H1 (cell line): ENCODE measurements at regions not wholly inside any gene's neighbourhood (a gene's known extent, or its start where the extent isn't known, plus 50 kb on each side); places are given as distances from the start of the nearest gene placed in this dataset.

Source experiments
- CTCF ChIA-PET: fragments of 300-600 bp; sonication (Branson Sonifier 250); formaldehyde crosslinking; loops from one replicate; lab custom pipeline; 2021; ENCODE audit not compliant: partially characterized antibody; lab: Charles Lee
- POLR2A ChIA-PET: fragments of 300-600 bp; sonication (Branson Sonifier 250); formaldehyde crosslinking; loops from one replicate; lab custom pipeline; 2021; ENCODE audit warnings: inconsistent platforms; ENCODE audit not compliant: partially characterized antibody; lab: Charles Lee
- DNase-seq, 2 experiments: peaks; one replicate each; pipeline versions ENCODE4 v3.0.0 to v3.0.0-alpha.2; 2010 to 2022; ENCODE audit warnings: low spot score in 2 of 2, low read depth in 1 of 2, mixed read lengths in 1 of 2
- FAIRE-seq: peaks from 2 replicates; lab custom pipeline; 2011; peaks lifted over from hg19 to GRCh38; lab: Jason Lieb, UNC
- H2AFZ ChIP-seq: 2 replicates; pipeline ENCODE4 v1.8.1; 2012; ENCODE audit warnings: low read length, inconsistent platforms
- H2AK5ac ChIP-seq: 2 replicates; pipeline ENCODE4 v1.6.1; 2013; ENCODE audit warnings: low read depth, low read length
- H2BK120ac ChIP-seq: replicated peaks from 2 replicates; pipeline ENCODE3; 2013; ENCODE audit warnings: low read depth, low read length, inconsistent platforms
- H2BK12ac ChIP-seq: 2 replicates; pipeline ENCODE4 v1.6.1; 2013; ENCODE audit warnings: low read depth, low read length
- H2BK15ac ChIP-seq: 2 replicates; pipeline ENCODE4 v1.6.1; 2013; ENCODE audit warnings: low read length
- H2BK20ac ChIP-seq: 2 replicates; pipeline ENCODE4 v1.6.1; 2013; ENCODE audit warnings: low read length
- H2BK5ac ChIP-seq: 2 replicates; pipeline ENCODE4 v1.6.1; 2013; ENCODE audit warnings: low read depth, low read length
- H3K14ac ChIP-seq: 2 replicates; pipeline ENCODE4 v1.6.1; 2013; ENCODE audit warnings: inconsistent platforms; ENCODE audit not compliant: insufficient read length
- H3K18ac ChIP-seq: 2 replicates; pipeline ENCODE4 v1.6.1; 2013; ENCODE audit warnings: low read length; ENCODE audit errors: extremely low read depth
- H3K23ac ChIP-seq: 2 replicates; pipeline ENCODE4 v1.6.1; 2013; ENCODE audit warnings: inconsistent platforms; ENCODE audit not compliant: insufficient read length
- H3K23me2 ChIP-seq: 2 replicates; pipeline ENCODE4 v1.6.1; 2013; ENCODE audit warnings: low read depth, low read length
- H3K27ac ChIP-seq: 2 replicates; pipeline ENCODE4 v1.6.1; 2011; ENCODE audit warnings: low read depth, low read length, inconsistent platforms
- H3K27me3 ChIP-seq, 4 experiments: replicated peaks in 1 of 4; 1 replicate in 1 of 4; 2 replicates in 3 of 4; pipeline versions ENCODE4 v1.6.1 to v1.8.1; 2011 to 2013; ENCODE audit warnings: low read length in 3 of 4, mild to moderate bottlenecking in 3 of 4, inconsistent platforms in 2 of 4, mixed read lengths in 2 of 4, moderate library complexity in 1 of 4; ENCODE audit not compliant: control insufficient read depth in 3 of 4, insufficient read depth in 3 of 4; ENCODE audit errors: extremely low read depth in 1 of 4
- H3K36me3 ChIP-seq, 4 experiments: 2 replicates each; pipeline versions ENCODE4 v1.6.1 to v1.8.1; 2011 to 2013; ENCODE audit warnings: mild to moderate bottlenecking in 4 of 4, low read length in 3 of 4, moderate library complexity in 2 of 4, control low read depth in 1 of 4, inconsistent platforms in 1 of 4; ENCODE audit not compliant: insufficient read depth in 4 of 4, control insufficient read depth in 2 of 4
- H3K4ac ChIP-seq: replicated peaks from 2 replicates; pipeline ENCODE3; 2013; ENCODE audit warnings: low read length, low read depth, mixed read lengths, inconsistent platforms; ENCODE audit not compliant: insufficient read length
- H3K4me1 ChIP-seq, 4 experiments: replicated peaks in 1 of 4; 1 replicate in 1 of 4; 2 replicates in 3 of 4; pipeline versions ENCODE4 v1.6.1 to v1.8.1; 2011 to 2013; ENCODE audit warnings: low read length in 3 of 4, inconsistent platforms in 2 of 4, mixed read lengths in 1 of 4; ENCODE audit not compliant: insufficient read depth in 4 of 4, control insufficient read depth in 3 of 4
- H3K4me2 ChIP-seq, 2 experiments: 2 replicates each; pipeline versions ENCODE4 v1.6.1 to v1.8.1; 2011 to 2013; ENCODE audit warnings: low read depth in 2 of 2, low read length in 2 of 2, control low read depth in 1 of 2, inconsistent platforms in 1 of 2, mild to moderate bottlenecking in 1 of 2; ENCODE audit not compliant: insufficient read depth in 1 of 2
- H3K4me3 ChIP-seq, 4 experiments: fragments of 200-600, 300-600 bp in 1 of 4; sonication (generic), shearing (Covaris generic), sonication (Bioruptor Twin) in 1 of 4; 2 replicates each; pipeline versions ENCODE4 v1.5.1 to v1.8.1; 2011 to 2016; ENCODE audit warnings: low read length in 4 of 4, low read depth in 3 of 4, control low read depth in 2 of 4, inconsistent platforms in 2 of 4, mild to moderate bottlenecking in 2 of 4, mixed read lengths in 1 of 4, moderate library complexity in 1 of 4; ENCODE audit not compliant: insufficient read depth in 2 of 4; ENCODE audit errors: extremely low read depth in 1 of 4
- H3K56ac ChIP-seq: replicated peaks from 2 replicates; pipeline ENCODE3; 2013; ENCODE audit warnings: low read depth, mild to moderate bottlenecking, mixed read lengths, low read length, inconsistent platforms; ENCODE audit not compliant: insufficient read length
- H3K79me1 ChIP-seq: 2 replicates; pipeline ENCODE4 v1.6.1; 2013; ENCODE audit warnings: low read depth, low read length, control low read depth
- H3K79me2 ChIP-seq, 2 experiments: 2 replicates each; pipeline versions ENCODE4 v1.6.1 to v1.8.1; 2012 to 2013; ENCODE audit warnings: low read length in 2 of 2, mild to moderate bottlenecking in 2 of 2, inconsistent platforms in 1 of 2; ENCODE audit not compliant: insufficient read depth in 2 of 2, control insufficient read depth in 1 of 2
- H3K9ac ChIP-seq, 4 experiments: replicated peaks in 1 of 4; 1 replicate in 1 of 4; 2 replicates in 3 of 4; pipeline versions ENCODE4 v1.6.1 to v1.8.1; 2011 to 2013; ENCODE audit warnings: low read depth in 3 of 4, low read length in 3 of 4, control low read depth in 2 of 4, mild to moderate bottlenecking in 2 of 4, moderate library complexity in 2 of 4, inconsistent platforms in 1 of 4; ENCODE audit errors: extremely low read depth in 1 of 4
- H3K9me3 ChIP-seq, 2 experiments: 2 replicates each; pipeline versions ENCODE4 v1.6.1 to v1.8.1; 2012 to 2013; ENCODE audit warnings: mild to moderate bottlenecking in 2 of 2, moderate library complexity in 2 of 2, control low read depth in 1 of 2, inconsistent platforms in 1 of 2, low read depth in 1 of 2, low read length in 1 of 2, mixed read lengths in 1 of 2; ENCODE audit not compliant: insufficient read depth in 2 of 2
- H4K20me1 ChIP-seq, 2 experiments: replicated peaks in 1 of 2; 2 replicates each; pipeline versions ENCODE3 to v1.8.1; 2011 to 2013; ENCODE audit warnings: inconsistent platforms in 2 of 2, low read length in 2 of 2, mild to moderate bottlenecking in 1 of 2; ENCODE audit not compliant: insufficient read depth in 2 of 2, control insufficient read depth in 1 of 2
- H4K5ac ChIP-seq: 2 replicates; pipeline ENCODE4 v1.6.1; 2013; ENCODE audit warnings: low read length, low read depth, mixed read lengths, inconsistent platforms; ENCODE audit not compliant: insufficient read length
- H4K8ac ChIP-seq: 2 replicates; pipeline ENCODE4 v1.8.0; 2013; ENCODE audit warnings: mild to moderate bottlenecking, moderate library complexity, low read length, inconsistent platforms; ENCODE audit not compliant: insufficient read depth; ENCODE audit errors: extremely low read depth
- H4K91ac ChIP-seq: replicated peaks from 2 replicates; pipeline ENCODE3; 2013; ENCODE audit warnings: low read length, mixed read lengths, inconsistent platforms; ENCODE audit not compliant: insufficient read length
- BACH1 ChIP-seq: IDR thresholded peaks from 2 replicates; pipeline ENCODE4 v1.6.1; 2012; ENCODE audit warnings: low read length, improper control_type of control experiment
- CBX8 ChIP-seq: fragments of 300-800, 300-1000 bp; sonication (generic); IDR thresholded peaks from 2 replicates; pipeline ENCODE4 v1.7.1; 2016; ENCODE audit warnings: low read depth, low read length, borderline replicate concordance
- CEBPB ChIP-seq: IDR thresholded peaks from 2 replicates; pipeline ENCODE4 v1.6.1; 2012; ENCODE audit warnings: low read depth, low read length
- CTBP2 ChIP-seq: IDR thresholded peaks from 2 replicates; pipeline ENCODE4 v1.7.0; 2011; ENCODE audit warnings: borderline replicate concordance, mild to moderate bottlenecking, moderate library complexity, mixed read lengths, low read length; ENCODE audit not compliant: insufficient read depth, insufficient read length
- HDAC6 ChIP-seq: IDR thresholded peaks from one replicate; pipeline ENCODE4 v1.7.1; 2012; ENCODE audit warnings: low read depth, mild to moderate bottlenecking, inconsistent platforms, low read length, moderate library complexity
- JUND ChIP-seq: IDR thresholded peaks from 2 replicates; pipeline ENCODE4 v1.6.1; 2011; ENCODE audit warnings: mild to moderate bottlenecking, improper control_type of control experiment, low read length
- POLR2A ChIP-seq, 2 experiments: IDR thresholded peaks; 1 replicate in 1 of 2; 2 replicates in 1 of 2; pipeline ENCODE4 v1.6.1; 2011; ENCODE audit warnings: low read depth in 2 of 2, low read length in 2 of 2, mild to moderate bottlenecking in 2 of 2; ENCODE audit errors: control extremely low read depth in 1 of 2
- RBBP5 ChIP-seq: IDR thresholded peaks from 2 replicates; pipeline ENCODE4 v1.7.1; 2012; ENCODE audit warnings: low read depth, mild to moderate bottlenecking, inconsistent platforms, low read length, moderate library complexity, borderline replicate concordance
- RFX5 ChIP-seq: IDR thresholded peaks from 2 replicates; pipeline ENCODE4 v1.6.1; 2011; ENCODE audit warnings: low read depth, low read length, improper control_type of control experiment, borderline replicate concordance
- SUZ12 ChIP-seq: fragments of 200-600 bp; sonication (generic); IDR thresholded peaks from 2 replicates; pipeline ENCODE4 v1.6.1; 2012; ENCODE audit warnings: mild to moderate bottlenecking, inconsistent platforms, low read length, moderate library complexity, mixed read lengths
- TAF7 ChIP-seq: optimal IDR thresholded peaks from 2 replicates; pipeline ENCODE3; 2011; ENCODE audit warnings: low read depth, mild to moderate bottlenecking, inconsistent platforms, low read length, moderate library complexity, borderline replicate concordance
- TF ChIP-seq, protein P1 (sequence below): IDR thresholded peaks from 2 replicates; pipeline ENCODE4 v1.6.1; 2011; ENCODE audit warnings: low read depth, mild to moderate bottlenecking, low read length; ENCODE audit not compliant: insufficient read depth

- H3K18ac ChIP-seq, result no peak overlapping the region
- DNase-seq, result no peak
- TF ChIP-seq, protein P1, sequence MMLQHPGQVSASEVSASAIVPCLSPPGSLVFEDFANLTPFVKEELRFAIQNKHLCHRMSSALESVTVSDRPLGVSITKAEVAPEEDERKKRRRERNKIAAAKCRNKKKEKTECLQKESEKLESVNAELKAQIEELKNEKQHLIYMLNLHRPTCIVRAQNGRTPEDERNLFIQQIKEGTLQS, result no peak
- TF ChIP-seq RBBP5, result no peak
- TF ChIP-seq SUZ12, result no peak
- TF ChIP-seq JUND, result no peak
- no peak for TF ChIP-seq TAF7
- TF ChIP-seq CEBPB, result no peak
- no peak for TF ChIP-seq CBX8
- TF ChIP-seq RFX5, result no peak
- no peak for TF ChIP-seq CTBP2
- no peak for TF ChIP-seq BACH1
- no peak for TF ChIP-seq POLR2A (IDR thresholded peaks at IDR 0.05; ENCODE audit: control extremely low read depth in 1 of 2, low read depth in 2 of 2, low read length in 2 of 2)
- TF ChIP-seq HDAC6, result no peak
Observed at GRCh38 chr4:103329642-103330041, 131.5 kb upstream of the CENPE start.

More at GRCh38 chr4:103329642-103330041, 131.5 kb upstream of the CENPE start:
- no peak overlapping the region for H4K5ac ChIP-seq
- H3K9ac ChIP-seq, result no peak overlapping the region
- FAIRE-seq, result no peak
- H4K91ac ChIP-seq, result no peak overlapping the region
- no peak overlapping the region for H4K8ac ChIP-seq
- H3K9me3 ChIP-seq, result no peaks in the 10 kb centered on the region
- no peaks in the 10 kb centered on the region for H3K23me2 ChIP-seq
- H3K56ac ChIP-seq, result no peak overlapping the region
- H2AFZ ChIP-seq, result no peak overlapping the region
- H4K20me1 ChIP-seq, result no peaks in the 10 kb centered on the region
- H3K4ac ChIP-seq, result no peak overlapping the region
- no peak overlapping the region for H3K27ac ChIP-seq
- no peak overlapping the region for H2BK5ac ChIP-seq
- H2BK15ac ChIP-seq, result no peak overlapping the region
- H3K27me3 ChIP-seq, result no peaks in the 10 kb centered on the region
- no peaks in the 10 kb centered on the region for H3K79me2 ChIP-seq
- H2BK12ac ChIP-seq, result no peak overlapping the region
- H2AK5ac ChIP-seq, result no peak overlapping the region
- no peak overlapping the region for H3K4me3 ChIP-seq
- peaks cover 2% of the 10 kb centered on the region; the same call in 1 of the 2 replicates for H3K79me1 ChIP-seq
- H3K36me3 ChIP-seq, result no peaks in the 10 kb centered on the region
- no peak overlapping the region for H3K14ac ChIP-seq
- ChIA-PET POLR2A (no interaction called here), CTCF (no interaction called here)
- no peak overlapping the region for H2BK120ac ChIP-seq
- no peak overlapping the region for H3K23ac ChIP-seq
- H2BK20ac ChIP-seq, result no peak overlapping the region
- no peaks in the 10 kb centered on the region for H3K4me1 ChIP-seq
- no peak overlapping the region for H3K4me2 ChIP-seq
